Mammary epithelial cell (primary cell): ENCODE measurements at regions not wholly inside any gene's neighbourhood (a gene's known extent, or its start where the extent isn't known, plus 50 kb on each side); places are given as distances from the start of the nearest gene placed in this dataset.

ENCODE experiments used
- EZH2 ChIP-seq: IDR thresholded peaks from 2 replicates; pipeline ENCODE4 v1.6.1; 2012; ENCODE audit warnings: low read length, inconsistent platforms, borderline replicate concordance
- TF ChIP-seq, protein P1 (sequence below), 2 donors: IDR thresholded peaks in 1 of 2; conservative IDR thresholded peaks in 1 of 2; 2 replicates each; pipeline ENCODE4 v1.5.1; 2011 to 2012; ENCODE audit warnings: inconsistent platforms in 2 of 2, low read length in 2 of 2, mild to moderate bottlenecking in 2 of 2, control low read depth in 1 of 2, low read depth in 1 of 2; ENCODE audit not compliant: insufficient read depth in 1 of 2; ENCODE audit errors: extremely low read depth in 1 of 2

DNA sequence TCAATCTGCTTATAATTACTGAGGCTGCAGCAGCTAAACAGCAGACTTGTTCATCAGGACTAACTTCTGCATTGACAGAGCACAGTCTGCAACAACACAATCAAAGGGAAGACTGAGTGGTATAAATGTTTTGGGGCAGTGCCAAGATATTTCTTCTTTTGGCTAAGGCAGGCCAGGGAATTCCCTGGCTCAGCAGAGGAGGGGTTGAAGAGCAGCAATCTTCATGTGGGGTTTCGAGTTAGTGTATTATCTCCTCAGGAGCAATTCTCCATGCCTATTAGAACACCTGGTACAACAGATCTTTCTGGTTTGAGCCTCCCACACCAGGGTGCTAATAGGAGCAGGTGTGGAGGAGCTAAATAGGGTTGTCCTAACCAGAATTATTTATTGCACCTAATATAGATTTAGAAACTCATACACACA is 103.0 kb upstream of the STK17B start:
- TF ChIP-seq, protein P1, sequence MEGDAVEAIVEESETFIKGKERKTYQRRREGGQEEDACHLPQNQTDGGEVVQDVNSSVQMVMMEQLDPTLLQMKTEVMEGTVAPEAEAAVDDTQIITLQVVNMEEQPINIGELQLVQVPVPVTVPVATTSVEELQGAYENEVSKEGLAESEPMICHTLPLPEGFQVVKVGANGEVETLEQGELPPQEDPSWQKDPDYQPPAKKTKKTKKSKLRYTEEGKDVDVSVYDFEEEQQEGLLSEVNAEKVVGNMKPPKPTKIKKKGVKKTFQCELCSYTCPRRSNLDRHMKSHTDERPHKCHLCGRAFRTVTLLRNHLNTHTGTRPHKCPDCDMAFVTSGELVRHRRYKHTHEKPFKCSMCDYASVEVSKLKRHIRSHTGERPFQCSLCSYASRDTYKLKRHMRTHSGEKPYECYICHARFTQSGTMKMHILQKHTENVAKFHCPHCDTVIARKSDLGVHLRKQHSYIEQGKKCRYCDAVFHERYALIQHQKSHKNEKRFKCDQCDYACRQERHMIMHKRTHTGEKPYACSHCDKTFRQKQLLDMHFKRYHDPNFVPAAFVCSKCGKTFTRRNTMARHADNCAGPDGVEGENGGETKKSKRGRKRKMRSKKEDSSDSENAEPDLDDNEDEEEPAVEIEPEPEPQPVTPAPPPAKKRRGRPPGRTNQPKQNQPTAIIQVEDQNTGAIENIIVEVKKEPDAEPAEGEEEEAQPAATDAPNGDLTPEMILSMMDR (conservative IDR thresholded peaks at IDR 0.05 in 1 of 2, IDR thresholded peaks at IDR 0.05 in 1 of 2; ENCODE audit: extremely low read depth in 1 of 2, insufficient read depth in 1 of 2, low read depth in 1 of 2, low read length in 2 of 2), result no peak
- no peak for TF ChIP-seq EZH2
